ENCODE measurements at regions not wholly inside any gene's neighbourhood (a gene's known extent, or its start where the extent isn't known, plus 50 kb on each side); places are given as distances from the start of the nearest gene placed in this dataset.
"Not testable (repeated sequence)": the region's sequence is repeated elsewhere in the genome, so short reads cannot be mapped to it uniquely, and the experiment has no call there.

- DNase-seq (ENCODE audit: insufficient read length, low spot score) (no peak), FAIRE-seq (no peak)
Observed at GRCh38 chr3:4897765-4898453, 81.3 kb upstream of the BHLHE40 start.

- peak; percentile 10 for DNase-seq (ENCODE audit: insufficient read length, low spot score)
- no peak for FAIRE-seq
Observed at GRCh38 chr3:4898454-4899313, 80.6 kb upstream of the BHLHE40 start.

- FAIRE-seq (no peak), DNase-seq (ENCODE audit: insufficient read length, low spot score) (no peak)
Observed at GRCh38 chr3:4899710-4900109, 79.5 kb upstream of the BHLHE40 start.

- FAIRE-seq, result no peak
Observed at GRCh38 chr3:4900298-4900697, 78.9 kb upstream of the BHLHE40 start.

GRCh38 chr3:4904811-4905695 lies 74.2 kb upstream of the BHLHE40 start:
- no peak for DNase-seq (ENCODE audit: insufficient read length, low spot score)
- no peak for FAIRE-seq

More at GRCh38 chr3:4900298-4900697, 78.9 kb upstream of the BHLHE40 start:
- no peak for DNase-seq (ENCODE audit: insufficient read length, low spot score)

GRCh38 chr3:4906107-4906621 lies 73.1 kb upstream of the BHLHE40 start:
- DNase-seq (ENCODE audit: insufficient read length, low spot score) (peak; percentile 5), FAIRE-seq (peak; percentile 55)

GRCh38 chr3:4907050-4907449 lies 72.2 kb upstream of the BHLHE40 start:
- FAIRE-seq, result no peak
- DNase-seq (ENCODE audit: insufficient read length, low spot score), result no peak

GRCh38 chr3:4907643-4908432 lies 71.4 kb upstream of the BHLHE40 start:
- DNase-seq (ENCODE audit: insufficient read length, low spot score) (no peak), FAIRE-seq (no peak)

- no peak for FAIRE-seq
- DNase-seq (ENCODE audit: insufficient read length, low spot score), result no peak
Observed at GRCh38 chr3:4908433-4909156, 70.6 kb upstream of the BHLHE40 start.

GRCh38 chr3:4914464-4914863 lies 64.8 kb upstream of the BHLHE40 start:
- no peak for DNase-seq (ENCODE audit: insufficient read length, low spot score)
- FAIRE-seq, result no peak

- not testable (repeated sequence) for FAIRE-seq; DNase-seq (ENCODE audit: insufficient read length, low spot score)
Observed at GRCh38 chr3:4921589-4921988, 57.6 kb upstream of the BHLHE40 start.

GRCh38 chr3:4926892-4927291 lies 52.3 kb upstream of the BHLHE40 start:
- no peak for FAIRE-seq

GRCh38 chr3:4928277-4928789 lies 50.9 kb upstream of the BHLHE40 start:
- DNase-seq (ENCODE audit: insufficient read length, low spot score), result no peak
- no peak for FAIRE-seq

More at GRCh38 chr3:4926892-4927291, 52.3 kb upstream of the BHLHE40 start:
- DNase-seq (ENCODE audit: insufficient read length, low spot score), result no peak

Measured in HTR-8/SVneo (cell line).